ENCODE measurements at regions not wholly inside any gene's neighbourhood (a gene's known extent, or its start where the extent isn't known, plus 50 kb on each side); places are given as distances from the start of the nearest gene placed in this dataset.

GRCh38 chr2:122096761-122097160, 341.3 kb downstream of the TSN start:
- no peak for TF ChIP-seq CTCF (IDR thresholded peaks at IDR 0.05)
- no peak for TF ChIP-seq EZH2 (IDR thresholded peaks at IDR 0.05)
- no peak for TF ChIP-seq EZH2phosphoT487 (IDR thresholded peaks at IDR 0.05)

All from neural progenitor cell (in vitro differentiated cells).